OCI-LY1 (cell line): ENCODE measurements at regions not wholly inside any gene's neighbourhood (a gene's known extent, or its start where the extent isn't known, plus 50 kb on each side); places are given as distances from the start of the nearest gene placed in this dataset.

ENCODE experiments used
- H2AFZ ChIP-seq: fragments of 200-600 bp; sonication (generic), shearing (Covaris generic); 2 replicates; pipeline ENCODE4 v1.6.0; 2014; ENCODE audit warnings: antibody characterized with exemption, mild to moderate bottlenecking, low read length
- H3F3A ChIP-seq: fragments of 200-600 bp; sonication (generic), shearing (Covaris generic); 2 replicates; pipeline ENCODE4 v1.6.0; 2014; ENCODE audit warnings: mild to moderate bottlenecking, antibody characterized with exemption, low read length, moderate library complexity; ENCODE audit not compliant: insufficient read depth
- H3K27ac ChIP-seq: fragments of 200-600 bp; sonication (generic); 2 replicates; pipeline ENCODE4 v1.5.1; 2014; ENCODE audit warnings: low read length, mixed run types, mild to moderate bottlenecking, low read depth; ENCODE audit not compliant: poor library complexity, severe bottlenecking
- H3K27me3 ChIP-seq: fragments of 200-600 bp; sonication (generic); 2 replicates; pipeline ENCODE4 v1.6.0; 2014; ENCODE audit warnings: antibody characterized with exemption, mild to moderate bottlenecking, low read length, moderate library complexity; ENCODE audit not compliant: insufficient read depth
- H3K36me3 ChIP-seq: fragments of 200-600 bp; sonication (generic); 2 replicates; pipeline ENCODE4 v1.6.1; 2014; ENCODE audit warnings: mild to moderate bottlenecking, antibody characterized with exemption, low read length, moderate library complexity, mixed read lengths; ENCODE audit not compliant: insufficient read depth
- H3K4me1 ChIP-seq: fragments of 200-600 bp; sonication (generic); 2 replicates; pipeline ENCODE4 v1.5.1; 2014; ENCODE audit warnings: mild to moderate bottlenecking, low read length, moderate library complexity; ENCODE audit not compliant: insufficient read depth, severe bottlenecking
- H3K4me2 ChIP-seq: fragments of 200-600 bp; sonication (generic), shearing (Covaris generic); 2 replicates; pipeline ENCODE4 v1.6.1; 2014; ENCODE audit warnings: low read length
- H3K4me3 ChIP-seq: fragments of 200-600 bp; sonication (generic); 2 replicates; pipeline ENCODE4 v1.5.1; 2014; ENCODE audit warnings: low read length, low read depth, mild to moderate bottlenecking, mixed read lengths; ENCODE audit not compliant: poor library complexity, severe bottlenecking
- H3K79me2 ChIP-seq: fragments of 200-600 bp; shearing (Covaris generic); 2 replicates; pipeline ENCODE4 v1.6.1; 2016; ENCODE audit warnings: mixed run types, low read length, mixed read lengths; ENCODE audit not compliant: insufficient read depth
- H3K9ac ChIP-seq: fragments of 200-600 bp; sonication (generic), shearing (Covaris generic); 2 replicates; pipeline ENCODE4 v1.6.1; 2014; ENCODE audit warnings: mild to moderate bottlenecking, low read length, mixed read lengths
- H3K9me2 ChIP-seq: fragments of 200-600 bp; sonication (generic), shearing (Covaris generic); 2 replicates; pipeline ENCODE4 v1.6.1; 2014; ENCODE audit warnings: low read depth, mild to moderate bottlenecking, low read length, mixed read lengths
- H3K9me3 ChIP-seq: fragments of 200-600 bp; shearing (Covaris generic); 2 replicates; pipeline ENCODE4 v1.6.1; 2014; ENCODE audit warnings: low read length, mixed read lengths
- H4K20me1 ChIP-seq: fragments of 200-600 bp; sonication (generic), shearing (Covaris generic); 2 replicates; pipeline ENCODE4 v1.6.0; 2016; ENCODE audit warnings: mild to moderate bottlenecking, low read length; ENCODE audit not compliant: insufficient read depth
- CTCF ChIP-seq: fragments of 200-600 bp; sonication (generic), shearing (Covaris generic); IDR thresholded peaks from 2 replicates; pipeline ENCODE4 v1.5.1; 2017; ENCODE audit warnings: mild to moderate bottlenecking, antibody characterized with exemption, low read length, moderate library complexity, mixed read lengths
- EZH2 ChIP-seq: fragments of 200-600 bp; sonication (generic), shearing (Covaris generic); IDR thresholded peaks from 2 replicates; pipeline ENCODE4 v1.8.0; 2017; ENCODE audit warnings: borderline replicate concordance, mixed run types, mild to moderate bottlenecking, antibody characterized with exemption, low read length, moderate library complexity, mixed read lengths

GRCh38 chr5:153081385-153081784 is 409.1 kb upstream of the GRIA1 start:
- Histone ChIP-seq H3K9me2 (no peaks in the 10 kb centered on the region), H3K79me2 (no peaks in the 10 kb centered on the region), H4K20me1 (no peaks in the 10 kb centered on the region), H3K4me3 (no peak overlapping the region), H3K4me1 (no peaks in the 10 kb centered on the region), H3K9me3 (no peaks in the 10 kb centered on the region), H3K4me2 (no peak overlapping the region), H3F3A (no peaks in the 10 kb centered on the region), H2AFZ (no peak overlapping the region), H3K27me3 (no peaks in the 10 kb centered on the region), H3K36me3 (no peaks in the 10 kb centered on the region), H3K9ac (no peak overlapping the region), H3K27ac (no peak overlapping the region)
- no peak for TF ChIP-seq CTCF
- no peak for TF ChIP-seq EZH2

DNA sequence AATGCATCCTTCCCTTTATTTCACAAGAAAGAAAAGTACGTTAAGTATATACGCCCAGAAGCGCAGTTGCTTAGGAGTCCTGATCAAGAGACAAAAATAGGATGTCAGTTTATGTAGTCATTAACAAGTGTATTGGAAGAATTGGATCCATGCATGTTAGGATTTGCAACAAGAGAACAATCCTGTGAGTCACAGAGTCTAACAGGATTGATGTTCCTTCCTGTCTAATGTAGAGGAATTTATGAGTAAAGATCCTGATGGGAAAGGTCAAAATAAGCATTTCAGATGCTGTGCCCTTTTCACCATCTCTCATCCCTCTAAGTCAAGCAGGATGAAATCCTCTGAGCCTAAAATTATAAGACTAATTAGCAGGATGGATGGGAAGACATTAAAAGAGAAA is 406.0 kb upstream of the GRIA1 start:
- Histone ChIP-seq H3K4me1 (no peaks in the 10 kb centered on the region), H4K20me1 (no peaks in the 10 kb centered on the region), H3K9me3 (no peaks in the 10 kb centered on the region), H3K27ac (no peak overlapping the region), H2AFZ (no peak overlapping the region), H3K27me3 (no peaks in the 10 kb centered on the region), H3K4me3 (no peak overlapping the region), H3K9me2 (no peaks in the 10 kb centered on the region), H3K79me2 (no peaks in the 10 kb centered on the region), H3K9ac (no peak overlapping the region), H3K4me2 (no peak overlapping the region), H3F3A (no peaks in the 10 kb centered on the region), H3K36me3 (no peaks in the 10 kb centered on the region)
- TF ChIP-seq EZH2 (no peak), CTCF (no peak)

- Histone ChIP-seq H3K4me1 (no peaks in the 10 kb centered on the region), H3K27me3 (no peaks in the 10 kb centered on the region), H4K20me1 (no peaks in the 10 kb centered on the region), H3K79me2 (no peaks in the 10 kb centered on the region), H2AFZ (no peak overlapping the region), H3K27ac (no peak overlapping the region), H3K9me2 (no peaks in the 10 kb centered on the region), H3K4me2 (no peak overlapping the region), H3K9me3 (no peaks in the 10 kb centered on the region), H3K4me3 (no peak overlapping the region), H3F3A (no peaks in the 10 kb centered on the region), H3K9ac (no peak overlapping the region), H3K36me3 (no peaks in the 10 kb centered on the region)
- TF ChIP-seq EZH2 (no peak), CTCF (no peak)
Measured at GRCh38 chr5:153086486-153086885, 404.0 kb upstream of the GRIA1 start.
